Mesenchymal stem cell (in vitro differentiated cells and primary cell): ENCODE measurements at regions not wholly inside any gene's neighbourhood (a gene's known extent, or its start where the extent isn't known, plus 50 kb on each side); places are given as distances from the start of the nearest gene placed in this dataset.

Source experiments
- DNase-seq: peaks from one replicate; pipeline ENCODE4 v3.0.0-alpha.2; 2013
- H2AFZ ChIP-seq: one replicate; pipeline ENCODE4 v1.6.1; 2013; ENCODE audit warnings: low read depth, mild to moderate bottlenecking, control low read depth, inconsistent platforms, low read length, moderate library complexity
- H2AK5ac ChIP-seq: 2 replicates; pipeline ENCODE4 v1.6.1; 2013; ENCODE audit warnings: low read length, moderate library complexity, mild to moderate bottlenecking, inconsistent platforms; ENCODE audit not compliant: severe bottlenecking
- H2BK120ac ChIP-seq: one replicate; pipeline ENCODE4 v1.6.1; 2013; ENCODE audit warnings: low read depth, mild to moderate bottlenecking, inconsistent platforms, low read length, moderate library complexity
- H2BK12ac ChIP-seq, 2 experiments: one replicate each; pipeline ENCODE4 v1.6.1; 2013; ENCODE audit warnings: inconsistent platforms in 2 of 2, low read length in 2 of 2, mild to moderate bottlenecking in 2 of 2, moderate library complexity in 2 of 2, control low read depth in 1 of 2
- H2BK15ac ChIP-seq: one replicate; pipeline ENCODE4 v1.6.1; 2013; ENCODE audit warnings: mild to moderate bottlenecking, low read depth, inconsistent platforms; ENCODE audit not compliant: poor library complexity, severe bottlenecking
- H2BK5ac ChIP-seq: 2 replicates; pipeline ENCODE4 v1.6.1; 2013; ENCODE audit warnings: low read depth, mild to moderate bottlenecking, low read length, control low read depth, inconsistent platforms; ENCODE audit not compliant: poor library complexity, severe bottlenecking
- H3K14ac ChIP-seq, 2 experiments: one replicate each; pipeline ENCODE4 v1.6.1; 2013; ENCODE audit warnings: inconsistent platforms in 2 of 2, low read length in 2 of 2, control low read depth in 1 of 2, mild to moderate bottlenecking in 1 of 2, moderate library complexity in 1 of 2
- H3K18ac ChIP-seq, 2 experiments: one replicate each; pipeline ENCODE4 v1.6.1; 2013; ENCODE audit warnings: inconsistent platforms in 2 of 2, low read length in 2 of 2, control low read depth in 1 of 2, low read depth in 1 of 2, mild to moderate bottlenecking in 1 of 2
- H3K23ac ChIP-seq, 2 experiments: one replicate each; pipeline ENCODE4 v1.6.1; 2013; ENCODE audit warnings: inconsistent platforms in 2 of 2, low read length in 2 of 2, mild to moderate bottlenecking in 2 of 2, moderate library complexity in 2 of 2, control low read depth in 1 of 2
- H3K27ac ChIP-seq: 2 replicates; pipeline ENCODE4 v1.5.1; 2013; ENCODE audit warnings: mild to moderate bottlenecking, moderate library complexity, low read length, control low read depth, inconsistent platforms; ENCODE audit not compliant: poor library complexity, severe bottlenecking
- H3K27me3 ChIP-seq, 2 experiments: 2 replicates each; pipeline versions ENCODE4 v1.6.1 to v1.7.0; 2013; ENCODE audit warnings: low read length in 2 of 2, mild to moderate bottlenecking in 2 of 2, moderate library complexity in 2 of 2, control low read depth in 1 of 2, inconsistent platforms in 1 of 2; ENCODE audit not compliant: control insufficient read depth in 1 of 2, insufficient read depth in 1 of 2
- H3K36me3 ChIP-seq, 2 experiments: 2 replicates each; pipeline versions ENCODE4 v1.6.1 to v1.7.0; 2013; ENCODE audit warnings: low read length in 2 of 2, control low read depth in 1 of 2, inconsistent platforms in 1 of 2, low read depth in 1 of 2, mild to moderate bottlenecking in 1 of 2; ENCODE audit not compliant: insufficient read depth in 2 of 2, control insufficient read depth in 1 of 2
- H3K4ac ChIP-seq, 2 experiments: one replicate each; pipeline ENCODE4 v1.6.1; 2013; ENCODE audit warnings: inconsistent platforms in 2 of 2, low read length in 2 of 2, mild to moderate bottlenecking in 2 of 2, moderate library complexity in 2 of 2, control low read depth in 1 of 2, low read depth in 1 of 2
- H3K4me1 ChIP-seq: 2 replicates; pipeline ENCODE4 v1.6.1; 2013; ENCODE audit warnings: low read depth, low read length, control low read depth; ENCODE audit not compliant: control insufficient read depth, insufficient read depth
- H3K4me2 ChIP-seq: 2 replicates; pipeline ENCODE4 v1.6.1; 2013; ENCODE audit warnings: low read length, mild to moderate bottlenecking, inconsistent platforms; ENCODE audit not compliant: poor library complexity, severe bottlenecking
- H3K4me3 ChIP-seq, 2 experiments: 2 replicates each; pipeline versions ENCODE4 v1.5.1 to v1.7.0; 2013; ENCODE audit warnings: low read length in 2 of 2, mild to moderate bottlenecking in 2 of 2, control low read depth in 1 of 2, low read depth in 1 of 2; ENCODE audit not compliant: insufficient read depth in 1 of 2
- H3K79me1 ChIP-seq: replicated peaks from 2 replicates; pipeline ENCODE4 v1.6.1; 2013; ENCODE audit warnings: mild to moderate bottlenecking, control low read depth, low read length, inconsistent platforms; ENCODE audit not compliant: poor library complexity, severe bottlenecking
- H3K9ac ChIP-seq: 2 replicates; pipeline ENCODE4 v1.7.0; 2013; ENCODE audit warnings: mild to moderate bottlenecking, low read length, moderate library complexity
- H3K9me3 ChIP-seq: 2 replicates; pipeline ENCODE4 v1.7.0; 2013; ENCODE audit warnings: mild to moderate bottlenecking, low read length; ENCODE audit not compliant: control insufficient read depth
- H4K8ac ChIP-seq: one replicate; pipeline ENCODE4 v1.6.1; 2013; ENCODE audit warnings: inconsistent platforms, mild to moderate bottlenecking, low read length, moderate library complexity
- H4K91ac ChIP-seq: one replicate; pipeline ENCODE4 v1.6.1; 2013; ENCODE audit warnings: mild to moderate bottlenecking, low read length, inconsistent platforms
- WGBS: methylation state at CpG from one replicate; pipeline ENCODE4 v1.1.7; 2013; ENCODE audit warnings: mixed read lengths; 5-methylcytosine and 5-hydroxymethylcytosine counted together

DNA sequence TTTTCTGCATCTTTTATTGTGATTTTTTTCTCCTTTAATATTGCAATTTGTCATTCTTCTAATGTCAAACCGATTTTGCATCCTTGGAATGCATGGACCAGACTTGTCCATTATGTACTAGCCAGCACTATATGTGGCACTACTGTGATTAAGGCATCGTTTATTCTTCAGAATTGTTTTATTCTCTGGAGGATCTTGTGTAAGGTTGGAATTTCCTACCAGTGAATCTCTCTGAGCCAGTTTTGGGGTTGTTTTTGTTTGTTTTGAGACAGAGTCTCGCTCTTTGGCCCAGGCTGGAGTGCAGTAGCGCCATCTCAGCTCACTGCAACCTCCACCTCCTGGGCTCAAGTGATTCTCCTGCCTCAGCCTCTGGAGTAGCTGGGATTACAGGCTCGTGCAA lies 58.5 kb downstream of the IGLL5 start:
- no peaks in the 10 kb centered on the region for H3K79me1 ChIP-seq
- no peak overlapping the region for H4K8ac ChIP-seq
- H3K4me3 ChIP-seq, result no peak overlapping the region
- WGBS, result 38% methylated on average over 2 of the region's 5 CpGs
- no peak overlapping the region for H3K14ac ChIP-seq
- no peak overlapping the region for H2BK12ac ChIP-seq
- no peak overlapping the region for H2AFZ ChIP-seq
- no peak overlapping the region for H3K9ac ChIP-seq
- no peaks in the 10 kb centered on the region for H3K9me3 ChIP-seq
- no peak overlapping the region for H2AK5ac ChIP-seq
- no peak overlapping the region for H2BK120ac ChIP-seq
- no peak overlapping the region for H3K23ac ChIP-seq
- H3K4ac ChIP-seq, result no peak overlapping the region
- H3K4me1 ChIP-seq, result no peaks in the 10 kb centered on the region
- H3K27me3 ChIP-seq, result peaks cover 0 to 44% of the 10 kb centered on the region in 2 experiments
- no peak overlapping the region for H2BK15ac ChIP-seq
- H4K91ac ChIP-seq, result no peak overlapping the region
- no peak overlapping the region for H2BK5ac ChIP-seq
- no peaks in the 10 kb centered on the region for H3K36me3 ChIP-seq
- no peak overlapping the region for H3K4me2 ChIP-seq
- DNase-seq, result no peak
- H3K18ac ChIP-seq, result no peak overlapping the region
- no peak overlapping the region for H3K27ac ChIP-seq

GRCh38 chr22:22948651-22949571 lies 61.3 kb downstream of the IGLL5 start:
- no peaks in the 10 kb centered on the region for H3K36me3 ChIP-seq
- H3K4me3 ChIP-seq, result no peak overlapping the region
- H3K4me1 ChIP-seq, result no peaks in the 10 kb centered on the region
- no peak overlapping the region for H4K91ac ChIP-seq
- no peak for DNase-seq
- H3K79me1 ChIP-seq, result no peaks in the 10 kb centered on the region
- 73% methylated on average over 8 of the region's 10 CpGs for WGBS
- no peak overlapping the region for H2BK5ac ChIP-seq
- H2BK12ac ChIP-seq, result no peak overlapping the region
- no peak overlapping the region for H2BK120ac ChIP-seq
- no peak overlapping the region for H3K23ac ChIP-seq
- no peak overlapping the region for H2AK5ac ChIP-seq
- H3K14ac ChIP-seq, result no peak overlapping the region
- no peak overlapping the region for H2AFZ ChIP-seq
- no peak overlapping the region for H3K27ac ChIP-seq
- no peaks in the 10 kb centered on the region for H3K9me3 ChIP-seq
- no peak overlapping the region for H2BK15ac ChIP-seq
- H4K8ac ChIP-seq, result no peak overlapping the region
- H3K4ac ChIP-seq, result no peak overlapping the region
- H3K27me3 ChIP-seq, result peaks cover 7 to 52% of the 10 kb centered on the region in 2 experiments
- no peak overlapping the region for H3K4me2 ChIP-seq
- H3K18ac ChIP-seq, result no peak overlapping the region
- H3K9ac ChIP-seq, result no peak overlapping the region

- no peak overlapping the region for H2BK12ac ChIP-seq
- no peak overlapping the region for H3K4me3 ChIP-seq
- no peaks in the 10 kb centered on the region for H3K9me3 ChIP-seq
- no peaks in the 10 kb centered on the region for H3K4me1 ChIP-seq
- H3K23ac ChIP-seq, result no peak overlapping the region
- H4K8ac ChIP-seq, result no peak overlapping the region
- H3K27ac ChIP-seq, result no peak overlapping the region
- H3K79me1 ChIP-seq, result no peaks in the 10 kb centered on the region
- no peak overlapping the region for H3K14ac ChIP-seq
- H3K18ac ChIP-seq, result no peak overlapping the region
- H2BK5ac ChIP-seq, result no peak overlapping the region
- no peak overlapping the region for H3K9ac ChIP-seq
- H2AFZ ChIP-seq, result no peak overlapping the region
- H2AK5ac ChIP-seq, result no peak overlapping the region
- no peak overlapping the region for H2BK15ac ChIP-seq
- no peak for DNase-seq
- WGBS, result 33% methylated on average over 1 of the region's 1 CpG
- H3K4ac ChIP-seq, result no peak overlapping the region
- H2BK120ac ChIP-seq, result no peak overlapping the region
- no peak overlapping the region for H4K91ac ChIP-seq
- H3K4me2 ChIP-seq, result no peak overlapping the region
- H3K36me3 ChIP-seq, result no peaks in the 10 kb centered on the region
- peaks cover 9 to 51% of the 10 kb centered on the region in 2 experiments for H3K27me3 ChIP-seq
Observed at GRCh38 chr22:22949953-22950352, 62.3 kb downstream of the IGLL5 start.

DNA sequence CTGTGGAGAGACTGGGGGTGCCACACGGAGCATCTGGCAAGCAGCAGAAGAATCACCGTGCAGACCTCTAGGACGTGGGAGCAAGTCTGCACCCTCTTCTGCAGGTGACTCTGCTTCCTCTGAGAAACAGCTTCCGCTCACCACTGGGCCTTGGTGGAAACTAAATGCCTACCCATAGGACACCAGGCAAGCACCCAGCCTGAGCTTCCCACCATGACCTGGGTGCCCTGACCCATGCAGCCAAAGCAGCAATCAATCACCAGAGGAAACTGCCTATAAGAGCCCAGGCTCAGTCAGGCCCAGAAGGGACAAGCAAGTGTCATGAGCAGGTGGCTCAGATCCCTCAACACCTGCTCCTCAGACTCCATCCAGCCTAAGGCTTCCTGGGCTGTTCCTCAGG lies 63.4 kb downstream of the IGLL5 start:
- Histone ChIP-seq H3K79me1 (no peaks in the 10 kb centered on the region), H3K4ac (no peak overlapping the region), H2BK120ac (no peak overlapping the region), H2BK12ac (no peak overlapping the region), H3K4me1 (no peaks in the 10 kb centered on the region), H3K36me3 (no peaks in the 10 kb centered on the region), H4K8ac (no peak overlapping the region), H2BK15ac (no peak overlapping the region), H3K4me3 (no peak overlapping the region), H3K27me3 (peaks cover 9 to 49% of the 10 kb centered on the region in 2 experiments), H3K27ac (no peak overlapping the region), H3K14ac (no peak overlapping the region), H3K4me2 (no peak overlapping the region), H3K9me3 (no peaks in the 10 kb centered on the region), H3K18ac (no peak overlapping the region), H2AFZ (no peak overlapping the region), H3K23ac (no peak overlapping the region), H4K91ac (no peak overlapping the region), H2BK5ac (no peak overlapping the region), H2AK5ac (no peak overlapping the region), H3K9ac (no peak overlapping the region)
- WGBS, result 66% methylated on average over 4 of the region's 4 CpGs
- no peak for DNase-seq
